Skin of body (tissue), 1 donor: ENCODE measurements at regions not wholly inside any gene's neighbourhood (a gene's known extent, or its start where the extent isn't known, plus 50 kb on each side); places are given as distances from the start of the nearest gene placed in this dataset.
"Not testable (repeated sequence)": the region's sequence is repeated elsewhere in the genome, so short reads cannot be mapped to it uniquely, and the experiment has no call there.

Experiments used
- DNase-seq: peaks from one replicate; lab custom pipeline; 2025; lab: John Stamatoyannopoulos, UW

DNA sequence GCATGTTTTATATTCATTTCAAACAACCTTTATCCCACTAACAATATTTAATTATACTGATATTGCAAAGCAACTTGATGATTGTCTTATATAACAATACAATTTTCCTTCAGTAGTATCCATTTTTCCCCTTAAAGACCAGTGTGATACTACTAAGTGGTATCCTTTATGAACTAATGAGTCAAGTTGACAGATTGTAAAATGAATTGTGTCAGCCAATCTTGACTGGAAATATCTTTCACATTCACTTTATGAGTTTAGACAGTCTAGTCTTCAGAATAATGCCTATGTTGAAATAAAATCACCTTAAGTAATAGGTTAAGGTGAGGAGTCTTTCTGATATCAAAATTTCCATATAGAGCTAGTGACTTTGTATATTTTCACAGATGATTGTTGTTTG lies 950.0 kb upstream of the CELF2 start:
- no peak for DNase-seq

DNA sequence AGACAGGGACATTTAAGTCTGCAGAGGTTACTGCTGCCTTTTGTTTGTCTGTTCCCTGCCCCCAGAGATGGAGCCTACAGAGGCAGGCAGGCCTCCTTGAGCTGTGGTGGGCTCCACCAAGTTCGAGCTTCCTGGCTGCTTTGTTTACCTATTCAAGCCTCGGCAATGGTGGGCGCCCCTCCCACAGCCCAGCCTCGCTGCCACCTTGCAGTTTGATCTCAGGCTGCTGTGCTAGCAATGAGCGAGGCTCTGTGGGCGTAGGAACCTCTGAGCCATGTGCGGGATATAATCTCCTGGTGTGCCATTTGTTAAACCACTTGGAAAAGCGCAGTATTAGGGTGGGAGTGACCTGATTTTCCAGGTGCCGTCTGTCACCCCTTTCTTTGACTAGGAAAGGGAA lies 942.8 kb upstream of the CELF2 start:
- DNase-seq, result not testable (repeated sequence)

DNA sequence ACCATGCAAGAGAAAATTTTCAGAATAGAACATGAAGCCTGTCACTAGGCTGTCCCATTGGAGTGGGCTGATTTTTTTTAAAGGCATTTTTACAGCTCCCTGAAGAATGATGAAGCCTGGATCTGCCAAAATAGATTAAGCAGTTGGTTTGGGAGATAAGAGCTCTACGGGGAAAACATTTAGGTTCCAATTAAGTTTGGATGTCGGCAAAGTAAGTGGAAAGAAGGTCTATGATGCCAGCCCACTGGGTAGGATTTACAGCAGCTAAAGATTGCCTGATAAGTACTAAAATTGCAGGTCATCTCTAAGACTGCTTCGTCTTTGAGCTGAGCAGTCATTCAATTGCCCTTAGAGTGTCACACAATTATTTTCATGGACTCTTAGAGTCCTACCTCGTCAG lies 939.2 kb upstream of the CELF2 start:
- DNase-seq, result no peak

DNA sequence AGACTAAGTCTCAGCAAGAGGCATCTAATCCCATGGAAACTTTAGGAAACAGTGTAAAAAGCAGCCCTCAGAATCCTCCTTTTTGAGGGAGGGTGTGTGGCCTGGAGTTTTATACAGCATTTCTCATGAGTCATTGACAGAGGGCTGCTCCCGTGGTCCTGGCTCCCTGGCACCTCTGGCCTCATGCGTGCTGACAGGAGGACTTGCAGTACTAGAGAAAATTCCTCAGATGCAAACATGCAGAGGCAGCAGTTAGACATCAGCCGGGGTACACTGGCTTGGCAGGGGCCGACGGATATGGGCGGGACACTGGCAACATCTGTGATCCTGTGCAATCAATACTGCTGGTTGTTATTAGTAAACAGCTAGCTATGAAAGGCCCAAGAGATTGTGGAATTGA lies 925.1 kb upstream of the CELF2 start:
- peak; percentile 53 for DNase-seq

DNA sequence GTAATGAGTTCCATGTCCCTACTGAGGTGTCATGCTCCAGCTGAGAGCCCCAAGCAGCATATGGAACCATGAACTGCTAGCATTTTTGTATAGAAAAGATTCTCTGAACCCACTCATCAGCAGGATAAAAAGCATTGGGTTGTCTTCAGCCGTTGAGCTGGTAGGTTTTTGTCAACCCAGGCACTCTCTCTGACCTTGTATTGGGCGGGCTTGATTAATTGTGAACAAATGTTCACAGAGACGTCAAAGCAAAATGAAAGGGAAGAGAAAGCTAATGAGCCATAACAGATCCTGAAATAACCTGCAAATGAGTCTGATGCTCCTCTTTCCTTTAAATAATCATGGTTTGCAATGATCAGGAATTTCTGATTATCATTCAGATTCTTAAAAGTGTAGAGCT lies 924.7 kb upstream of the CELF2 start:
- no peak for DNase-seq

DNA sequence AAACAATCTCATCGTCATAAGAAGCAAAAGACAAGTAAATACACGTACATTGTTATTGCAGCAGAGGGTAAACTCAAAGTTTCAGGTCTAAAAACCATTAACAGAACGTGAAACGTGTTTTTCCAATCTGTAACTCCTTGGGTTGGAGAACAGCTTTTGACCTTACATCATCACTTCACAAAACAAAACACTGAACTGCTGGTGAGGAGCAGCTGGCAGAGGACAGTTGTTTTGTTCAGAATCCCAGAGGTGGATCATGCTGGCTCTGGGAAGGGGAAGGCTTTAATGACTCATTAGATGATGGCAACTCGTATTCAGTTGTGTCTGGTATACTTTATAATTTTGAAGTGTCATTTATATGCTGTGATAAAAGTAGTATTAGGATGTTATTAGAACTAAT lies 923.0 kb upstream of the CELF2 start:
- DNase-seq, result no peak

DNA sequence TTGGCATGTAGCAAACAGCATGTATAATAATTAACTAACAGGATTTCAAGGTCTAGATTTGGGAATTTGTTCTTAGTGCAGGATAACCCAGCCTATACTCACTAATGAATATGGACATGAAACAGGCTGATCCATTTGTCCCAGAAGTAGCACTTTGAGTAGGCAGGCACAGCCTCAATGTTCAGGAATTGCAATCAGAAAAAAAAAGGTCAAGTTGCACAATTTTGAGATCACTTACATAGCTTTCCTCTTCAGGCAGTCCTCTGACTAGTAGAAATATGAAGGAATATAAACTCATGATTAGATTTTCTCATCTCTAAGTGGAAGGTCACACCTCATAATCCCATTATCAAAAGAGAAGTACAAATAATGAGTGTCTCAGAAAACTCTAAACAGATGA lies 921.4 kb upstream of the CELF2 start:
- DNase-seq, result no peak

DNA sequence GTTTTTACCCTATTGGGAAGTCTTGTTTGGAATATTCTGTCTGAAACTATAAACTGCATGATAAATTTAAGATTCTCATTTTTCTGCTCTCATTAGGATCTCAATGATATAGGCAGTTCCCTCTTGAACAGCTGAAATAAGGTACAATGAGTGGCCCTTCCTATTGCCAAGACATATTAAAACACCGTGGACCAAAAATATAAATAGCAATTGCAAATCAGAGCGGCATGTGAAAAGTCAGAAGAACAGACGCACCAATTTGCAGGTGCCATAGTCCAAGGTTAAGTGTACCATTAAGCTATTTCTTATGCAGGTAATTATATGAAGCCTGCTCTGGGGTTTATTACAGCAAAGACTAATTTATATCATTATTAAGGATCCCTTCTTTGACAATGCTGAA lies 920.8 kb upstream of the CELF2 start:
- DNase-seq, result no peak

DNA sequence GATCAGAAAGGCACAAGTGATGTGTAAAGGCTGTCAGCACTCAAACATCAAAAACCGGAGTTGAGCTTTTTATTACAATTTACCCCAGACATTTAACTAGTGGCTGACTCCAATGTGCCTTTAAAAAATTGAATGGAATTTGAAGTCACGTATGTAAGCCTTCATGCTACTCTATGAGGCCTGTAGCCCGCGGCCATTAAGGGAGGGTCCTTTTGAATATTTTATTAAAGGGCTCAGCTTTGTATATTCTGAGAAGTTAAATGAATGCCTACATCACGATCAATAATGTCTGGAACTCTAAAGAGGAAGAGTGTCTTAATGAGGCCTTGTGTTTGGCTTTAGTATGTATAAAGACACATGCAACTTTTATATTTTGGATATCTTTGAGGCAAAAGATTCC lies 916.6 kb upstream of the CELF2 start:
- DNase-seq, result no peak

DNA sequence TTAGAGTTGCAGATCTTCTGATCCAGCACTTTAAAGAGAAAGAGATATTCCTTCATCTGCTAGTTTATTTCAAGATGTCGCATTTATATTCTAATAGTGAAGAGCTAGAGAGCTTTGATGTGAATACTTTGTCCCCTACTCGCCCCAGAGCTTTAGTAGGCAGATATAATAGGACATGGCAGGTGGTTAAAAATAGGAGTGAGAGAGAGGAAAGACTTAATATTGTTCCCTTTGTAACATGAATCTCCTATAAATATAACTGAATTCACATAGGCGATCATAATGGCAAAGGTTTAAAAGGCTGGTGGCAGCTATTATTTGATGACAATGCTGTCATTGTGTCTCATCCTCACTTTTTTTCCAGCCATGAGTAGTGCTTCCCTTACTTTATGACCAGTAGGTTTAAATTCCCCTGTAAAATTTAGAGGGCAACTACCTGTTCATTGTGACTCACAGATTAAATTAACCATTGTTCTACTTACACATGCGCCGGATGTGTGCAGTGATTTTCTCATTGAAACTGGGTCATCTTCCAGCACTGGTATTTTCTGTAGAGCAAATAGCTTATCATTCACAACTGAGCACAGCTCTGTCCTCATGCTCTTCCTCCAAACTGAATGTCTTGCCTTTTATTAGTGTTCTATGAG lies 906.7 kb upstream of the CELF2 start:
- DNase-seq, result no peak

DNA sequence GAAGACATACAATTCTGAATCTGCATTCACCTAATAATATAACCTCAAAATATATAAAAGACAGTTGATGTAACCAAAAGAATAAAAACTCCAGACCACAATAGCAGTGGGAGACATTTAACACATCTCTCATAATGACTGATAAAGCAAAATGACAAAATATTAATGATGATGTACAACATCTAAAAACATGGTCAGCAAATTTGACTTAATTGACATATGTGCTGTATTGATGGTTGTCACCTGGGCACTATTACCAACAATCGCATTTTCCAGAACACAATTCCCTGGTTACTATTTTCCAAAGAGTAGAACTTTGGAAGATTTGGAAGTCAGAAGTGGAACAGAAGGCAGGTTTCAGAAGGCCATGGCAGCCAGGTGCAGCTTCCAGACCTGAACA lies 899.5 kb upstream of the CELF2 start:
- no peak for DNase-seq

DNA sequence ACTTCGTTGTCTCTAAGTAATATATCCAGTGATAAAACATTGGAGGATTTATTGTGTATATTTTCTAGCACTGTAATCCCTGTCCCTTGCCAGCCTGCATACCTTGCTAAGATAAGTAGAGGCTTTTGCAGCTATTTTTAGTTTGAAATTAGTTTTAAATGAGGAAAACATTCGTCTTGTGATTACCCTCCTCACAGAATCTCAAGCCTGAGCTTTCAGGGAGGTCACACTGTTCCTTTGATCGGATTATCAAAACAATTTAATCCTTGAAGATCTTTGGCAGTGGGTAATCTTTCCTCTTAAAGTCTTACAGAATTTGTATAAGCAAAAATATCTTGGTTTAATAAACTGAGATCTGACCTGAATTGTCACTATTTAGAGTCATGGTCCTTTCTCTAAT lies 897.0 kb upstream of the CELF2 start:
- no peak for DNase-seq

DNA sequence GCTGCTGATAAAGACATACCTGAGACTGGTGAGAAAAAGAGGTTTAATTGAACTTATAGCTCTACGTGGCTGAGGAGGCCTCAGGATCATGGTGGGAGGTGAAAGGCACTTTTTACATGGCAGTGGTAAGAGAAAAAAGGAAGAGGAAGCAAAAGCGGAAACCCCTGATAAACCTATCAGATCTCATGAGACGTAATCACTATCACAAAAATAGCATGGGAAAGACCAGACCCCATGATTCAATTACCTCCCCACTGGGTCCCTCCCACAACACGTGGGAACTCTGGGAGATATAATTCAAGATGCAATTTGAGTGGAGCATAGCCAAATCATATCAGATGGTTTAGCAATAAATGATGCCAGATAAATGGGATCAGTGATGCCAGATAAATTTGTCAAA lies 892.0 kb upstream of the CELF2 start:
- DNase-seq, result no peak

DNA sequence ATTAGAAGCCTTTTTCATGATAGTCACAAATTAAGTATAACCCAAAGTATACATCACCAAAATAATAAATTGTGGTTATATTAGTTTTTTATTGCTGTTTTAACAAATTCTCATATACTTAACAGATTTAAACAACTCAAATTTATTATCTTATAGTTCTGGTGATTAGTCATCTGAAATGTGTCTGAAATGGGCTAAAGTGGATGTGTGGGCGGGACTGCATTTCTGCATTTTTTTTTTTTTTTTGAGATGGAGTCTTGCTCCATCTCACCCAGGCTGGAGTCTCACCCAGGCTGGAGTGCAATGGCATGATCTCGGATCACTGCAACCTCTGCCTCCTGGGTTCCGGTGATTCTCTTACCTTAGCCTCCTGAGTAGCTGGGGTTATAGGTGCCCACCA lies 891.5 kb upstream of the CELF2 start:
- DNase-seq, result no peak

DNA sequence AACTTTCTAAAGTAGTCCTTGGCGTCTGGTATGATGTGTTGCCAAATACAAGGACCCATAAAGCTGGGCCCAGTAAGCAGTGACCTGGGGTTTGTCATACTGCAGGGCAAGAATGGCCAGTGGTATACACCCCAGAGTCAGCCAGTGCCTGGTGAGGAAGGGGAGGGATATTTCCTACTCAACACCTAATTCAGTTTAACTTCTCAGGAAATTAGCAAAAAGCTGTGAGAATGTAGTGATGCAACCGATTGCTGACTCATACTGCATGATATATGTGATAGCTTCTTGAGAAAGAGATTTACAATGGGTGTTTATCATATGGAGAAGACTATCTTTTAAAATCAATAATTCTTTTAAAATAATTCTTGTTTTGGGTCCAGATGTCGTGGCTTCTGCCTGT lies 889.3 kb upstream of the CELF2 start:
- no peak for DNase-seq

DNA sequence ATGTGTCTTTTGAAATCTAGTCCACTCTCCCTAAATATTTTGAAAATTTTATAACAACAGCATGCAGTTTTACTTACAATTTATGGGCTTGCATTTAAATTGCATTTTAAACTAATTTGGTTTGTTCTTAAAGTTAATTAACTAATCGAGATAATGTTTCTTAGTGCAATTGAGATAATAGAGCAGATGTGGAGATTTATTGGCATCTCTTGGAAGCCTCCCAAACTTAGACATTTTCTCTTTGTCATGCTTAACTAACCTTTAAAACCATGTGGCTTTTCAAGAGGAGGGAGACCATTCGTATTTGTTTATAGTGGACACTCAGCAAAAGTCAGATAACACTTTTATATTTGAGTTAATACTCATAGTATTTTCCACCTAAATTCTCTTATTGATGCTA lies 887.0 kb upstream of the CELF2 start:
- DNase-seq, result no peak

DNA sequence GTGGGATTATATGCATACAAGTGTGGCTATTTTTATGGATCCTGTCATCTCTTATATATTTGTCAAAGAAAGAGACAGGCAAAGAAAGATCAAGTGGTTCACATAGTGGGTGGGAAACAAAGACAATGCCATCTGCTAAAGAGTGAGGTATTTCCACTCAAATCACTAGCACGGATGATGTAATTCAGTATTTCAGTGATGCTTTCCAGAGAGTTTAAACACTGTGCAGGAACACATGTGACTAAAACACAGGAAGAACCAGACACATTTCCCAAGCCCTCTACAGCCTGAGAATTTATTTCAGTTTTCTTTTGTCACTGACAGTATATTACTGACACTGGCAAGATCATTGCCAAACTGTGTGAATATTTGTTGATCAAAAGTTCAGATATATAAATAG lies 885.7 kb upstream of the CELF2 start:
- peak; percentile 50 for DNase-seq

DNA sequence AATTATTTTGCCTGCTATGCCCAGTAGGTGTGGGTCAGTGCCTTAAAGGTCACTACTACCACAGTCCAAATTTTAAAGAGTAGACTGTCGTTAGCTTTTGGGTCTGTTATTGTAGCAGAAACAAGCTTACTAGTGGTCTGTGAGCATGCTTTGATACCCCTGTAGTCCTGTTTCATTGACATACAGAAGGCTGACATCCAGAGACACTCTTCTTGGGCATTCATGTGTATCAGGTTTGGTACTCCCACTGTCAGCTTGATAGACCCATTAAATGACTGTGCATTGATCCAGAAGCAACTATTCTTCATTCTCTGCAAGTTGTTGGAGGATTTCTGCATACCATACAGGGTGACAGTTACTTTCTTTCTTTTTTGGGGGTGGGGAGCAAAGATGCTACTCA lies 884.4 kb upstream of the CELF2 start:
- DNase-seq, result no peak

DNA sequence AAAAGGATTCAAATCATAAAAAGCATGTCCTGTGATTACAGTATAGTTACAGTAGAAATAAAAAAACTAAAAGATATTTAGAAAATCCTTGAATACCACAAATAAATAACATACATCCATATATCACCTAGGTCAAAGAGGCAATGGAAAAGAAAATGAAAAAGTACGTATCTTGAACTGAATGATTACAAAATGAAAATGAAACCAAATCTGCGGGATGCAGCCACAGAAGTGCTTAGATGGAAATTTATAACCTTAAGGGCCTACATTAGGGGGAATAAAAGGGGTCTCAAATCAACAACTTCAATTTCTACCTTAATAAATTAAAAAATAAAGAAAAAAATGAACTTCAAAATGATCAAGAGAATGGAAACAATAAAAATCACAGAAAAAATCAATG lies 879.0 kb upstream of the CELF2 start:
- no peak for DNase-seq

DNA sequence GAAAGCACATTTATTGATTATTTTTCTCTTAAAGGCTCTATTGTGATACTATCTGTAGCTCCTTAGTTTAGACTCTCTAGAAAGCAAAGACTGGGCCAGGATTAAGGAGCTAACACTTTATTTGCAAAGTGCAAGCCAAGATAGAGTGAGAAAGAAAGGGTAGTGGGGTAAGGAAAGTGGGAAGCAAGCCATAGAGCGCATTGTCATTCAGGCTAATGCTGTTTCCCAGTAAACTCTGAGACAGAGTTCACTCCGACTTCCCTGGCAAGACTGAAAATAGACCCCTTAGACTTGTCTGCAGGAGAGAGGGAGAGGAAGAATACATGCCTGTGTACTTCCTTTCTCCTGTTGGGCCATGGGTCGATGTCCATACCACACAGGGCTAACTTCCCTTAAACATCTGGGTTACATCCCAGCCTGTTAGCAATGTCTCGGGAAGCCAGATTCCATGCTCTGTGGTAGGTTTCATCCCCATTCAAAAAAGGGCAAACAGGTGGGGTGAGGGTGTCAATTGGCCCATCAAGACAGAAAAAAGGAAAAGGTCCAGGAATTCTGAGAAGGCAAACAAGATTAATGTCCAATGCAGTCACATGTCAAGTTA lies 875.8 kb upstream of the CELF2 start:
- DNase-seq, result no peak

DNA sequence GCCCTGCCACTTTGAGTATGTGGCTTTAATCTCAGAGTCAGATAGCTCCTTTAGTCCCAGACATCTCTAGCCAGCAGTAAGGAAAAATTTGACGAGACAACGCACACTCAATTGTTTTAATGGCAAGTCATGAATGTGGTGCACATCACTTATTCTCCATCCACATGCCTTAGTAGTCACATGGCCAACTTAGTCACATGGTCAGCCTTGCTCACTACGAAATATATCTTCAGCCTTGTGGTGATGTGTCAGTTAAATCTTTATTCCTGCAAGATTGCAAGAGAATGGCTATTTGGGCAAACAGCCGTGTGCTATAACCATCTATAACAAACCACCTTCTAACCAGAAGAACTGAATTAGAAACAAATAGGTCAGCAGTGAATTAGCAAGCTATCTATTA lies 871.1 kb upstream of the CELF2 start:
- no peak for DNase-seq

DNA sequence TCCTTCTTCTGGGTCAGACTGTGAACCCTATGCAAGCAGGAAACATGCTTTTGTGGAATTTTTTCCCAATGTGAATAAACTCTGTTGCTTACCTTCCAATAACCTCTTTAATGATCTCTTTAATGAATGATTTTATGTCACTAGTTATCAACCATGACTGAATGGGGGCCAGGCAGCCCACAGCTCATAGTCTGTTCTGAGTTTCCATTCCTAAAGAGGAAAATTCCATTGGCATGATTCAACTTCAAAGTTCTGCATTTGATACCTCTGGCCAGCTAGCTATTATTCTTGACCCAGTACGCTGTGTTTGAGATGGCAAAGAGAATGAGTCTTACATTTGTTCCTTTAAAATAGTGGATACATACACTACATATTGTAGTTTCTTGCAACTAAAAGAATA lies 867.8 kb upstream of the CELF2 start:
- DNase-seq, result no peak

DNA sequence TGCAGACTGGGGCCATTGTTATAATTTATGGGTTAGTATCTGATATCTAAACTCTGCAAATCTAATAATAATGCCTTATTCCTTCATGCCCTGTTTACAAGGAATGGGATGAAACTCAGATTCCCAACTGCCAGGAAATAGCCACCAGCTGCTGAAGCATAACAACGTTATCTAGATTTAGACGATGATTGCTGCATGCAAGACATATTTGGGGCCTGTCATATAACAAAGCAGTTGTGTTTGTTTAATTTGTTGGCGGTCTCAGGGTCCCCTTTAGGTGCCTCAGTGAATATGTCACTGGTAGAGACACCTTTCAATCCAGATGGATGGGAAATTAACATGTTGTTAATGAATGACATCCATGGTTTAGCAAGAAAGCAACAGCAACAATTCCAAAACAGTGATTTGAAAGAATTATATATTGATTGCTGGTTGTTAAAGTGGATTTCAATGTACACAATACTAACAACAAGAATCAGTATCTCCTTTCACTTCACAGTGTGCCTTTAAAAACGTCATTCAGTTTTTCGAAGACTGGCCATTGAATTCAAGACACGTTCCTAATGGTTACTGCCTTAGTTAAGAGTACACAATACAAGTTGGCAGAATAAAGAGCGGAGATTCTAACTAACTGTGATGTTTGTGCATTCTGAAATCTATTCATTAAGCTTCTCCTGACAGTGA lies 860.6 kb upstream of the CELF2 start:
- no peak for DNase-seq
